MCF 10A (cell line): ENCODE measurements at regions not wholly inside any gene's neighbourhood (a gene's known extent, or its start where the extent isn't known, plus 50 kb on each side); places are given as distances from the start of the nearest gene placed in this dataset.

Experiments
- BruUV-seq: library from RNA; stranded (reverse); fragments of 400-500 nt; replicated peaks from 2 replicates; lab custom pipeline; 2021; lab: Mats Ljungman, UMichigan
- CTCF ChIA-PET: fragments of 300-600 bp; sonication (Branson Sonifier 250); formaldehyde crosslinking; extraction: SDS; loops from one replicate; lab custom pipeline; 2021; ENCODE audit warnings: antibody characterized with exemption, inconsistent platforms; lab: Yijun Ruan, JAX
- POLR2A ChIA-PET: fragments of 300-600, 350-650 bp; sonication (Branson Sonifier 250); formaldehyde crosslinking; extraction: SDS; loops from one replicate; lab custom pipeline; 2020; ENCODE audit warnings: antibody characterized with exemption, inconsistent platforms; lab: Yijun Ruan, JAX
- DNase-seq: peaks from one replicate; pipeline ENCODE4 v3.0.0-alpha.2; 2018; ENCODE audit not compliant: unreplicated experiment
- H3K27ac Mint-ChIP-seq: one replicate; pipeline ENCODE4 v1.8.0; 2022; ENCODE audit warnings: mild to moderate bottlenecking, low read depth, mixed read lengths; ENCODE audit not compliant: unreplicated experiment
- H3K27me3 Mint-ChIP-seq: one replicate; pipeline ENCODE4 v1.8.0; 2022; ENCODE audit warnings: mixed read lengths; ENCODE audit not compliant: insufficient read depth, unreplicated experiment
- H3K36me3 Mint-ChIP-seq: one replicate; pipeline ENCODE4 v1.8.0; 2022; ENCODE audit warnings: mild to moderate bottlenecking, moderate library complexity, mixed read lengths; ENCODE audit not compliant: insufficient read depth, unreplicated experiment
- H3K4me1 Mint-ChIP-seq: one replicate; pipeline ENCODE4 v1.8.0; 2022; ENCODE audit warnings: mixed read lengths; ENCODE audit not compliant: insufficient read depth, unreplicated experiment
- H3K4me3 Mint-ChIP-seq: one replicate; pipeline ENCODE4 v1.8.0; 2022; ENCODE audit warnings: mild to moderate bottlenecking, moderate library complexity, mixed read lengths; ENCODE audit not compliant: unreplicated experiment
- H3K9me3 Mint-ChIP-seq: one replicate; pipeline ENCODE4 v1.8.0; 2022; ENCODE audit warnings: mixed read lengths; ENCODE audit not compliant: unreplicated experiment
- CTCF ChIP-seq: fragments of 200-600 bp; IDR thresholded peaks from one replicate; pipeline ENCODE4 v1.8.0; 2022; ENCODE audit warnings: antibody characterized with exemption, mild to moderate bottlenecking; ENCODE audit not compliant: unreplicated experiment
- intact Hi-C: fragments of 100-400 bp; cut with micrococcal nuclease; formaldehyde crosslinking; loops from 2 replicates; pipeline ENCODE4 v1.14.1; 2022

GRCh38 chr2:82316586-82316985 is 2012.0 kb upstream of the LRRTM1 start:
- Mint-ChIP-seq H3K9me3 (no peaks in the 10 kb centered on the region), H3K27ac (no peak overlapping the region), H3K4me1 (no peaks in the 10 kb centered on the region), H3K27me3 (no peaks in the 10 kb centered on the region), H3K36me3 (no peaks in the 10 kb centered on the region), H3K4me3 (no peak overlapping the region)
- ChIA-PET CTCF (interaction anchor here (0.7 kb wide), 1 partner anchor 667 kb away, joined by 5 read pairs; no protein-coding TSS in a partner anchor), POLR2A (no interaction called here)
- DNase-seq: no peak
- no peak for TF ChIP-seq CTCF
- no TSS peak for BruUV-seq
- intact Hi-C loops: no loop called here

- H3K36me3 Mint-ChIP-seq: no peaks in the 10 kb centered on the region
- CTCF ChIA-PET: no interaction called here
- no peaks in the 10 kb centered on the region for H3K27me3 Mint-ChIP-seq
- POLR2A ChIA-PET: no interaction called here
- intact Hi-C loops: no loop called here
- no TSS peak for BruUV-seq
- no peak for DNase-seq
- no peak overlapping the region for H3K27ac Mint-ChIP-seq
- no peak for TF ChIP-seq CTCF
- no peak overlapping the region for H3K4me3 Mint-ChIP-seq
- no peaks in the 10 kb centered on the region for H3K4me1 Mint-ChIP-seq
- H3K9me3 Mint-ChIP-seq: no peaks in the 10 kb centered on the region
These were observed 2010.4 kb upstream of the LRRTM1 start for GRCh38 chr2:82314836-82315472.

GRCh38 chr2:82307511-82307910 is 2003.0 kb upstream of the LRRTM1 start:
- H3K27me3 Mint-ChIP-seq: no peaks in the 10 kb centered on the region
- ChIA-PET CTCF (interaction anchor here (0.6 kb wide), 2 partner anchors 15 to 28 kb away, joined by 3 to 4 read pairs; no protein-coding TSS in a partner anchor), POLR2A (interaction anchor here (0.7 kb wide), 1 partner anchor 174 kb away, joined by 3 read pairs; no protein-coding TSS in a partner anchor)
- H3K9me3 Mint-ChIP-seq: no peaks in the 10 kb centered on the region
- H3K4me1 Mint-ChIP-seq: no peaks in the 10 kb centered on the region
- intact Hi-C loops: no loop called here
- H3K4me3 Mint-ChIP-seq: no peak overlapping the region
- H3K36me3 Mint-ChIP-seq: no peaks in the 10 kb centered on the region
- no peak for DNase-seq
- no peak for TF ChIP-seq CTCF
- H3K27ac Mint-ChIP-seq: no peak overlapping the region
- no TSS peak for BruUV-seq

- ChIA-PET POLR2A (no interaction called here), CTCF (no interaction called here)
- intact Hi-C loops: no loop called here
- Mint-ChIP-seq H3K4me1 (no peaks in the 10 kb centered on the region), H3K27ac (no peak overlapping the region), H3K9me3 (peaks cover 8% of the 10 kb centered on the region), H3K27me3 (no peaks in the 10 kb centered on the region), H3K36me3 (no peaks in the 10 kb centered on the region), H3K4me3 (no peak overlapping the region)
- no peak for DNase-seq
- TF ChIP-seq CTCF: no peak
- no TSS peak for BruUV-seq
These were observed 1997.0 kb upstream of the LRRTM1 start for GRCh38 chr2:82301506-82301905.
